GM19099 (cell line): ENCODE measurements at regions not wholly inside any gene's neighbourhood (a gene's known extent, or its start where the extent isn't known, plus 50 kb on each side); places are given as distances from the start of the nearest gene placed in this dataset.

Experiments
- POLR2A ChIP-seq: IDR thresholded peaks from 3 replicates; pipeline ENCODE4 v1.6.1; 2011; ENCODE audit warnings: low read depth; ENCODE audit not compliant: insufficient read length; ENCODE audit errors: extremely low read depth

- no peak for TF ChIP-seq POLR2A
Measured at GRCh38 chrX:40167850-40168479, 70.2 kb upstream of the BCOR start.

GRCh38 chrX:40167233-40167849, 69.6 kb upstream of the BCOR start:
- TF ChIP-seq POLR2A, result no peak

GRCh38 chrX:40166582-40166981, 68.8 kb upstream of the BCOR start:
- TF ChIP-seq POLR2A, result no peak

- no peak for TF ChIP-seq POLR2A
Measured at GRCh38 chrX:40165861-40166260, 68.1 kb upstream of the BCOR start.

- no peak for TF ChIP-seq POLR2A
Measured at GRCh38 chrX:40165206-40165605, 67.4 kb upstream of the BCOR start.

- no peak for TF ChIP-seq POLR2A
Measured at GRCh38 chrX:40164751-40165150, 67.0 kb upstream of the BCOR start.

GRCh38 chrX:40158036-40158706, 60.4 kb upstream of the BCOR start:
- no peak for TF ChIP-seq POLR2A

- TF ChIP-seq POLR2A, result no peak
Measured at GRCh38 chrX:40157228-40158035, 59.7 kb upstream of the BCOR start.

- TF ChIP-seq POLR2A, result no peak
Measured at GRCh38 chrX:40156470-40157227, 58.9 kb upstream of the BCOR start.

GRCh38 chrX:40155589-40156469, 58.1 kb upstream of the BCOR start:
- no peak for TF ChIP-seq POLR2A

GRCh38 chrX:40154853-40155588, 57.3 kb upstream of the BCOR start:
- no peak for TF ChIP-seq POLR2A

GRCh38 chrX:40154250-40154852, 56.6 kb upstream of the BCOR start:
- no peak for TF ChIP-seq POLR2A
